ENCODE measurements at regions not wholly inside any gene's neighbourhood (a gene's known extent, or its start where the extent isn't known, plus 50 kb on each side); places are given as distances from the start of the nearest gene placed in this dataset.
A peak's percentile ranks its signal among the peaks of the same experiment; 100 is the strongest.
"Not testable (repeated sequence)": the region's sequence is repeated elsewhere in the genome, so short reads cannot be mapped to it uniquely, and the experiment has no call there.

- no peak for DNase-seq (ENCODE audit: low read depth)
Observed at GRCh38 chr5:100479079-100479688, 56.0 kb upstream of the FAM174A start.

GRCh38 chr5:100472091-100472490, 63.1 kb upstream of the FAM174A start:
- DNase-seq (ENCODE audit: low read depth), result no peak

- no peak for DNase-seq (ENCODE audit: low read depth)
Observed at GRCh38 chr5:100469767-100470166, 65.4 kb upstream of the FAM174A start.

- DNase-seq (ENCODE audit: low read depth), result no peak
Observed at GRCh38 chr5:100464418-100464817, 70.8 kb upstream of the FAM174A start.

- no peak for DNase-seq (ENCODE audit: low read depth)
Observed at GRCh38 chr5:100456615-100457014, 78.6 kb upstream of the FAM174A start.

- no peak for DNase-seq (ENCODE audit: low read depth)
Observed at GRCh38 chr5:100452126-100452525, 83.0 kb upstream of the FAM174A start.

- no peak for DNase-seq (ENCODE audit: low read depth)
Observed at GRCh38 chr5:100448111-100448528, 87.1 kb upstream of the FAM174A start.

GRCh38 chr5:100446879-100447430, 88.2 kb upstream of the FAM174A start:
- no peak for DNase-seq (ENCODE audit: low read depth)

- no peak for DNase-seq (ENCODE audit: low read depth)
Observed at GRCh38 chr5:100444961-100445360, 90.2 kb upstream of the FAM174A start.

- no peak for DNase-seq (ENCODE audit: low read depth)
Observed at GRCh38 chr5:100434815-100435214, 100.4 kb upstream of the FAM174A start.

GRCh38 chr5:100432741-100433140, 102.4 kb upstream of the FAM174A start:
- no peak for DNase-seq (ENCODE audit: low read depth)

GRCh38 chr5:100430268-100431195, 104.6 kb upstream of the FAM174A start:
- DNase-seq (ENCODE audit: low read depth), result peak; percentile 16

GRCh38 chr5:100424787-100425186, 110.4 kb upstream of the FAM174A start:
- DNase-seq (ENCODE audit: low read depth), result no peak

- DNase-seq (ENCODE audit: low read depth), result no peak
Observed at GRCh38 chr5:100424017-100424416, 111.2 kb upstream of the FAM174A start.

- no peak for DNase-seq (ENCODE audit: low read depth)
Observed at GRCh38 chr5:100423330-100423729, 111.8 kb upstream of the FAM174A start.

GRCh38 chr5:100421360-100421759, 113.8 kb upstream of the FAM174A start:
- DNase-seq (ENCODE audit: low read depth), result no peak

- DNase-seq (ENCODE audit: low read depth), result no peak
Observed at GRCh38 chr5:100418231-100418630, 116.9 kb upstream of the FAM174A start.

- no peak for DNase-seq (ENCODE audit: low read depth)
Observed at GRCh38 chr5:100409660-100410151, 125.5 kb upstream of the FAM174A start.

- no peak for DNase-seq (ENCODE audit: low read depth)
Observed at GRCh38 chr5:100407053-100407452, 128.1 kb upstream of the FAM174A start.

GRCh38 chr5:100406640-100407039, 128.5 kb upstream of the FAM174A start:
- DNase-seq (ENCODE audit: low read depth), result no peak

GRCh38 chr5:100402071-100402470, 133.1 kb upstream of the FAM174A start:
- DNase-seq (ENCODE audit: low read depth), result no peak

- DNase-seq (ENCODE audit: low read depth), result no peak
Observed at GRCh38 chr5:100401149-100401548, 134.0 kb upstream of the FAM174A start.

- not testable (repeated sequence) for DNase-seq (ENCODE audit: low read depth)
Observed at GRCh38 chr5:100398815-100399214, 136.4 kb upstream of the FAM174A start.
